Endothelial cell of umbilical vein (primary cell): ENCODE measurements at regions not wholly inside any gene's neighbourhood (a gene's known extent, or its start where the extent isn't known, plus 50 kb on each side); places are given as distances from the start of the nearest gene placed in this dataset.

Experiments
- BruUV-seq: library from RNA; stranded (reverse); fragments of 400-500 nt; replicated peaks from 2 replicates; lab custom pipeline; 2021; lab: Mats Ljungman, UMichigan
- CTCF ChIA-PET: fragments of 300-600, 350-600 bp; sonication (Branson Sonifier 250); formaldehyde crosslinking; loops from one replicate; lab custom pipeline; 2021; ENCODE audit warnings: antibody characterized with exemption, inconsistent platforms; lab: Charles Lee
- POLR2A ChIA-PET: fragments of 300-600, 350-600 bp; sonication (Branson Sonifier 250); formaldehyde crosslinking; loops from one replicate; lab custom pipeline; 2021; ENCODE audit warnings: antibody characterized with exemption, inconsistent platforms; lab: Charles Lee
- DNase-seq: peaks from one replicate; pipeline ENCODE4 v3.0.0-alpha.2; 2011; ENCODE audit warnings: low read depth, low spot score
- FAIRE-seq: peaks from 2 replicates; lab custom pipeline; 2011; peaks lifted over from hg19 to GRCh38; lab: Jason Lieb, UNC
- H2AFZ ChIP-seq: 2 replicates; pipeline ENCODE4 v1.6.0; 2012; ENCODE audit warnings: low read depth, low read length, control low read depth, inconsistent platforms
- H3K27ac ChIP-seq: 2 replicates; pipeline ENCODE4 v1.5.1; 2011; ENCODE audit warnings: low read depth, mild to moderate bottlenecking, control low read depth, low read length, moderate library complexity; ENCODE audit not compliant: insufficient read depth
- H3K27me3 ChIP-seq, 2 experiments: 2 replicates each; pipeline versions ENCODE4 v1.6.0 to v1.6.1; 2011; ENCODE audit warnings: low read length in 2 of 2, mixed read lengths in 1 of 2; ENCODE audit not compliant: control insufficient read depth in 2 of 2, insufficient read depth in 2 of 2
- H3K36me3 ChIP-seq, 2 experiments: 2 replicates in 1 of 2; 3 replicates in 1 of 2; pipeline ENCODE4 v1.5.1; 2011; ENCODE audit warnings: low read length in 2 of 2, mild to moderate bottlenecking in 1 of 2, moderate library complexity in 1 of 2; ENCODE audit not compliant: control insufficient read depth in 2 of 2, insufficient read depth in 2 of 2; ENCODE audit errors: extremely low read depth in 1 of 2
- H3K4me1 ChIP-seq: 3 replicates; pipeline ENCODE4 v1.5.1; 2011; ENCODE audit warnings: mild to moderate bottlenecking, low read length; ENCODE audit not compliant: control insufficient read depth, insufficient read depth; ENCODE audit errors: extremely low read depth
- H3K4me2 ChIP-seq: 2 replicates; pipeline ENCODE4 v1.6.1; 2011; ENCODE audit warnings: low read length, control low read depth, mixed read lengths; ENCODE audit not compliant: insufficient read depth
- H3K4me3 ChIP-seq, 3 experiments: fragments of 200-600 bp in 1 of 3; sonication (generic), shearing (Covaris generic) in 1 of 3; replicated peaks in 1 of 3; 2 replicates each; pipeline ENCODE4 v1.5.1; 2011 to 2016; ENCODE audit warnings: control low read depth in 3 of 3, low read length in 3 of 3, mild to moderate bottlenecking in 2 of 3, inconsistent platforms in 1 of 3, low read depth in 1 of 3, moderate library complexity in 1 of 3; ENCODE audit not compliant: insufficient read depth in 1 of 3
- H3K79me2 ChIP-seq: 2 replicates; pipeline ENCODE4 v1.6.0; 2012; ENCODE audit warnings: low read length, inconsistent platforms; ENCODE audit not compliant: control insufficient read depth, insufficient read depth
- H3K9ac ChIP-seq: replicated peaks from 2 replicates; pipeline ENCODE3; 2011; ENCODE audit warnings: low read length, control low read depth; ENCODE audit not compliant: insufficient read depth; ENCODE audit errors: extremely low read depth
- H3K9me1 ChIP-seq: replicated peaks from 3 replicates; pipeline ENCODE4 v1.6.0; 2011; ENCODE audit warnings: mild to moderate bottlenecking, low read length; ENCODE audit not compliant: control insufficient read depth, insufficient read depth; ENCODE audit errors: extremely low read depth
- H3K9me3 ChIP-seq: replicated peaks from 2 replicates; pipeline ENCODE4 v1.5.1; 2012; ENCODE audit warnings: low read length, inconsistent platforms; ENCODE audit not compliant: control insufficient read depth, insufficient read depth
- H4K20me1 ChIP-seq: replicated peaks from 2 replicates; pipeline ENCODE3; 2011; ENCODE audit warnings: mild to moderate bottlenecking, low read length; ENCODE audit not compliant: control insufficient read depth, insufficient read depth; ENCODE audit errors: extremely low read depth
- EZH2 ChIP-seq: IDR thresholded peaks from 2 replicates; pipeline ENCODE4 v1.6.1; 2012; ENCODE audit warnings: borderline replicate concordance, low read depth, mild to moderate bottlenecking, moderate library complexity, low read length, inconsistent platforms; ENCODE audit not compliant: severe bottlenecking
- FOS ChIP-seq: IDR thresholded peaks from 2 replicates; pipeline ENCODE4 v1.6.1; 2011; ENCODE audit warnings: mild to moderate bottlenecking, low read length, moderate library complexity, borderline replicate concordance; ENCODE audit not compliant: insufficient read depth
- GATA2 ChIP-seq: IDR thresholded peaks from 2 replicates; pipeline ENCODE4 v1.7.0; 2011; ENCODE audit warnings: low read depth, mild to moderate bottlenecking, moderate library complexity, mixed read lengths, low read length; ENCODE audit not compliant: insufficient read length, insufficient read depth
- JUN ChIP-seq: IDR thresholded peaks from 2 replicates; pipeline ENCODE4 v1.6.1; 2011; ENCODE audit warnings: borderline replicate concordance, low read depth; ENCODE audit not compliant: insufficient read length, insufficient read depth
- MYC ChIP-seq: IDR thresholded peaks from one replicate; pipeline ENCODE4 v1.6.1; 2011; ENCODE audit warnings: mild to moderate bottlenecking, low read depth, low read length
- POLR2A ChIP-seq: IDR thresholded peaks from 2 replicates; pipeline ENCODE4 v1.6.1; 2012; ENCODE audit warnings: low read depth, mild to moderate bottlenecking, control low read depth, low read length
- POLR2AphosphoS5 ChIP-seq: IDR thresholded peaks from 2 replicates; pipeline ENCODE4 v1.6.1; 2012; ENCODE audit warnings: low read depth, mild to moderate bottlenecking, control low read depth, low read length, moderate library complexity; ENCODE audit not compliant: insufficient read depth
- dilution Hi-C: fragments of 300-500 bp; cut with MboI; formaldehyde crosslinking; loops from one replicate; pipeline ENCODE4 v1.15.0; 2019; ENCODE audit warnings: low sequenced_read_pairs; ENCODE audit not compliant: extremely low pct_ligation_motif_present
- intact Hi-C: fragments of 100-400 bp; cut with micrococcal nuclease; formaldehyde crosslinking; loops from one replicate; pipeline ENCODE4 v1.10.0; 2022
- TF ChIP-seq, protein P1 (sequence below): IDR thresholded peaks from 2 replicates; pipeline ENCODE4 v1.6.1; 2011; ENCODE audit not compliant: insufficient read depth, insufficient read length
- TF ChIP-seq, protein P2 (sequence below), 2 donors: IDR thresholded peaks; 1 replicate in 1 of 2; 2 replicates in 1 of 2; pipeline ENCODE4 v1.5.1; 2011; ENCODE audit warnings: low read length in 2 of 2, mild to moderate bottlenecking in 2 of 2, moderate library complexity in 2 of 2, control low read depth in 1 of 2, inconsistent platforms in 1 of 2, low read depth in 1 of 2; ENCODE audit not compliant: insufficient read depth in 1 of 2; ENCODE audit errors: extremely low read depth in 1 of 2

DNA sequence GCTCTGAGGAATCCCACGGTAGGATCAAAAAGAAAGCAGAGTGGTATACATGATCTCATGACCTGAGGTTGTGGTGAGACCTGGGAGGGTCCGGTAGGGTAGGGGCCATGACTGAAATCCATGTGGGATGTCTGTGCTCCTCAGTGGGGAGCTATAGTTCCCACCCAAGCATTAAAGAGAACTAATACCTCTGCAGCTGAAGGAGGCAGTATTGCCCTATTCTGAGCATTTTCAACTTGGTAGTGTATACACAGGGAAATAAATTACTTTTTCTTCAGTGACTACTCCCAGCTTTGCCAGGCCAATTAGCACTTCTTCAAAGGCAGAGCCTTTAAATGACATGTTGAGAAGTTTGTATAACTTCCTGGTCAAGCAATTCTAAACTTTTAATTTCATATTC lies 613.8 kb downstream of the KCNH5 start:
- BruUV-seq = no TSS peak
- Histone ChIP-seq H2AFZ (no peak overlapping the region), H3K36me3 (no peaks in the 10 kb centered on the region), H3K4me3 (no peak overlapping the region), H3K79me2 (no peaks in the 10 kb centered on the region), H3K9ac (no peak overlapping the region), H4K20me1 (no peaks in the 10 kb centered on the region), H3K4me2 (no peak overlapping the region), H3K27me3 (no peaks in the 10 kb centered on the region), H3K9me1 (no peaks in the 10 kb centered on the region), H3K9me3 (peaks cover 3% of the 10 kb centered on the region), H3K4me1 (no peaks in the 10 kb centered on the region), H3K27ac (no peak overlapping the region)
- ChIA-PET POLR2A (no interaction called here), CTCF (no interaction called here)
- DNase-seq (no peak), FAIRE-seq (no peak)
- TF ChIP-seq MYC = no peak
- no peak for TF ChIP-seq POLR2AphosphoS5
- no peak for TF ChIP-seq FOS
- TF ChIP-seq GATA2 = no peak
- no peak for TF ChIP-seq POLR2A
- TF ChIP-seq EZH2 = no peak
- dilution Hi-C loops = no loop called here
- intact Hi-C loops = no loop called here

DNA sequence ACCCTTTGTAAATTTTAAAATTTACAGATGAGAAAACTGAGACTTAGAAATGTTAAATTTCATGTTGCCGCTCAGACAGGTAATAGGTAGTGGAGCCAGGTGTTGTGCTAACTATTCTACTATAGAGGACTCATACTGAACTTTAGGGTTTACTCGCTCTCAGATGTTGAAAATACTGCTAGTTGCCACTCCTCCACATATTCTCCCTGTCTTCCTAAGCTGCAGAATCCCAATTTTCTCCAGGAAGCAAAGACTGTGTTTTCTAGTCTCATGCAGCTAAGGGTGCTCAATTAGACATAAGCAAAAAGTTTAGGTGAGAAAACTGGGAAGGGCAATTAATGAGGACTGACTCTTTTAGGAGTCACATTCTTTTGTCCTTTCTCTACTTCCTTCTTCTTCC lies 612.3 kb downstream of the KCNH5 start:
- TF ChIP-seq POLR2A (no peak), EZH2 (no peak), GATA2 (no peak), JUN (no peak), MYC (no peak), FOS (no peak), POLR2AphosphoS5 (no peak)
- TF ChIP-seq, protein P1, sequence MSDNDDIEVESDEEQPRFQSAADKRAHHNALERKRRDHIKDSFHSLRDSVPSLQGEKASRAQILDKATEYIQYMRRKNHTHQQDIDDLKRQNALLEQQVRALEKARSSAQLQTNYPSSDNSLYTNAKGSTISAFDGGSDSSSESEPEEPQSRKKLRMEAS = no peak
- TF ChIP-seq, protein P2, sequence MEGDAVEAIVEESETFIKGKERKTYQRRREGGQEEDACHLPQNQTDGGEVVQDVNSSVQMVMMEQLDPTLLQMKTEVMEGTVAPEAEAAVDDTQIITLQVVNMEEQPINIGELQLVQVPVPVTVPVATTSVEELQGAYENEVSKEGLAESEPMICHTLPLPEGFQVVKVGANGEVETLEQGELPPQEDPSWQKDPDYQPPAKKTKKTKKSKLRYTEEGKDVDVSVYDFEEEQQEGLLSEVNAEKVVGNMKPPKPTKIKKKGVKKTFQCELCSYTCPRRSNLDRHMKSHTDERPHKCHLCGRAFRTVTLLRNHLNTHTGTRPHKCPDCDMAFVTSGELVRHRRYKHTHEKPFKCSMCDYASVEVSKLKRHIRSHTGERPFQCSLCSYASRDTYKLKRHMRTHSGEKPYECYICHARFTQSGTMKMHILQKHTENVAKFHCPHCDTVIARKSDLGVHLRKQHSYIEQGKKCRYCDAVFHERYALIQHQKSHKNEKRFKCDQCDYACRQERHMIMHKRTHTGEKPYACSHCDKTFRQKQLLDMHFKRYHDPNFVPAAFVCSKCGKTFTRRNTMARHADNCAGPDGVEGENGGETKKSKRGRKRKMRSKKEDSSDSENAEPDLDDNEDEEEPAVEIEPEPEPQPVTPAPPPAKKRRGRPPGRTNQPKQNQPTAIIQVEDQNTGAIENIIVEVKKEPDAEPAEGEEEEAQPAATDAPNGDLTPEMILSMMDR (IDR thresholded peaks at IDR 0.05; ENCODE audit: extremely low read depth in 1 of 2, insufficient read depth in 1 of 2, low read depth in 1 of 2, low read length in 2 of 2) = no peak
- no peak for FAIRE-seq
- dilution Hi-C loops = no loop called here

More for the DNA sequence above, 612.3 kb downstream of the KCNH5 start:
- Histone ChIP-seq H3K4me3 (no peak overlapping the region), H4K20me1 (no peaks in the 10 kb centered on the region), H3K9me1 (no peaks in the 10 kb centered on the region), H3K36me3 (no peaks in the 10 kb centered on the region), H3K27ac (no peak overlapping the region), H3K4me2 (no peak overlapping the region), H2AFZ (no peak overlapping the region), H3K27me3 (no peaks in the 10 kb centered on the region), H3K79me2 (no peaks in the 10 kb centered on the region), H3K9me3 (peaks cover 3% of the 10 kb centered on the region), H3K4me1 (no peaks in the 10 kb centered on the region), H3K9ac (no peak overlapping the region)
- intact Hi-C loops = no loop called here
- ChIA-PET POLR2A (no interaction called here), CTCF (no interaction called here)
- BruUV-seq = no TSS peak
- DNase-seq = no peak
